ENCODE measurements at regions not wholly inside any gene's neighbourhood (a gene's known extent, or its start where the extent isn't known, plus 50 kb on each side); places are given as distances from the start of the nearest gene placed in this dataset.

DNA sequence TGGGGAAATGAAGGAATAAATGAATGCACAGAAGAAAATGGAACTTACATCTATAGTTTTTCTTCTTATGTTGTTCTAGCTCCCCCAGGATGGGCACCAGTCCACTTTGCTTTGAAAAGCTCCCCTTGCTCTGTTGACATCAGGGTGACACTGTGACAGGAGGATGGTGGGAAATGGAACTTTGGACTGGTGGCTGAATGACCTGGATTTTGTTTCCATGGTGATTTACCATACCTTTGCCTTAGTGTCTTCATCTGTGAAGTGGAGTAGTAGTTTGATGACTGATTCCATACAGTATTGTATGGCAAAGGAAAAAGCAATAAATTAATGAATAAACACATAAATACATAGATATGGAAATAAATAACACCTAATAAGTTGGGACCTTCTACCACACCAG, 294.7 kb downstream of the KIF4B start:
- TF ChIP-seq, protein P1, sequence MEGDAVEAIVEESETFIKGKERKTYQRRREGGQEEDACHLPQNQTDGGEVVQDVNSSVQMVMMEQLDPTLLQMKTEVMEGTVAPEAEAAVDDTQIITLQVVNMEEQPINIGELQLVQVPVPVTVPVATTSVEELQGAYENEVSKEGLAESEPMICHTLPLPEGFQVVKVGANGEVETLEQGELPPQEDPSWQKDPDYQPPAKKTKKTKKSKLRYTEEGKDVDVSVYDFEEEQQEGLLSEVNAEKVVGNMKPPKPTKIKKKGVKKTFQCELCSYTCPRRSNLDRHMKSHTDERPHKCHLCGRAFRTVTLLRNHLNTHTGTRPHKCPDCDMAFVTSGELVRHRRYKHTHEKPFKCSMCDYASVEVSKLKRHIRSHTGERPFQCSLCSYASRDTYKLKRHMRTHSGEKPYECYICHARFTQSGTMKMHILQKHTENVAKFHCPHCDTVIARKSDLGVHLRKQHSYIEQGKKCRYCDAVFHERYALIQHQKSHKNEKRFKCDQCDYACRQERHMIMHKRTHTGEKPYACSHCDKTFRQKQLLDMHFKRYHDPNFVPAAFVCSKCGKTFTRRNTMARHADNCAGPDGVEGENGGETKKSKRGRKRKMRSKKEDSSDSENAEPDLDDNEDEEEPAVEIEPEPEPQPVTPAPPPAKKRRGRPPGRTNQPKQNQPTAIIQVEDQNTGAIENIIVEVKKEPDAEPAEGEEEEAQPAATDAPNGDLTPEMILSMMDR (IDR thresholded peaks at IDR 0.05; ENCODE audit: low read length) = no peak
- TF ChIP-seq EZH2 (optimal IDR thresholded peaks at IDR 0.05; ENCODE audit: low read depth, low read length) (no peak), EZH2phosphoT487 (IDR thresholded peaks at IDR 0.05; ENCODE audit: low read length) (no peak)

Data from MM.1S (cell line).